ENCODE measurements at regions not wholly inside any gene's neighbourhood (a gene's known extent, or its start where the extent isn't known, plus 50 kb on each side); places are given as distances from the start of the nearest gene placed in this dataset.

GRCh38 chr3:87977765-87978164 is 81.0 kb downstream of the CGGBP1 start:
- no peaks in the 10 kb centered on the region for H3K79me2 ChIP-seq (ENCODE audit: insufficient read depth, low read length)
- no peak for TF ChIP-seq CTCF (IDR thresholded peaks at IDR 0.05; ENCODE audit: extremely low read depth, low read depth, low read length)
- no peak overlapping the region for H3K4me2 ChIP-seq (ENCODE audit: insufficient read depth, low read length)
- H3K4me3 ChIP-seq (ENCODE audit: insufficient read depth, low read length): no peak overlapping the region
- no peaks in the 10 kb centered on the region for H3K27me3 ChIP-seq (ENCODE audit: insufficient read depth, low read length)
- DNase-seq (ENCODE audit: insufficient read length, low spot score, missing footprints): no peak
- no peak overlapping the region for H3K27ac ChIP-seq (ENCODE audit: low read depth, low read length)
- no peak overlapping the region for H2AFZ ChIP-seq (ENCODE audit: low read length)
- no peaks in the 10 kb centered on the region for H3K4me1 ChIP-seq (ENCODE audit: insufficient read depth, low read length)
- no peaks in the 10 kb centered on the region for H3K36me3 ChIP-seq (ENCODE audit: insufficient read depth, low read length)
- no peaks in the 10 kb centered on the region for H4K20me1 ChIP-seq (ENCODE audit: insufficient read depth, low read length)
- H3K9me3 ChIP-seq (ENCODE audit: low read depth, low read length): no peaks in the 10 kb centered on the region

GRCh38 chr3:87975716-87976115 is 83.1 kb downstream of the CGGBP1 start:
- TF ChIP-seq CTCF (IDR thresholded peaks at IDR 0.05; ENCODE audit: extremely low read depth, low read depth, low read length): no peak
- Histone ChIP-seq H3K4me1 (ENCODE audit: insufficient read depth, low read length) (no peaks in the 10 kb centered on the region), H3K27me3 (ENCODE audit: insufficient read depth, low read length) (no peaks in the 10 kb centered on the region), H3K79me2 (ENCODE audit: insufficient read depth, low read length) (no peaks in the 10 kb centered on the region), H3K4me3 (ENCODE audit: insufficient read depth, low read length) (no peak overlapping the region), H3K4me2 (ENCODE audit: insufficient read depth, low read length) (no peak overlapping the region), H2AFZ (ENCODE audit: low read length) (no peak overlapping the region), H3K36me3 (ENCODE audit: insufficient read depth, low read length) (no peaks in the 10 kb centered on the region), H4K20me1 (ENCODE audit: insufficient read depth, low read length) (no peaks in the 10 kb centered on the region), H3K9me3 (ENCODE audit: low read depth, low read length) (no peaks in the 10 kb centered on the region), H3K27ac (ENCODE audit: low read depth, low read length) (no peak overlapping the region)
- no peak for DNase-seq (ENCODE audit: insufficient read length, low spot score, missing footprints)

- Histone ChIP-seq H3K4me1 (ENCODE audit: insufficient read depth, low read length) (no peaks in the 10 kb centered on the region), H3K27ac (ENCODE audit: low read depth, low read length) (no peak overlapping the region), H3K27me3 (ENCODE audit: insufficient read depth, low read length) (no peaks in the 10 kb centered on the region), H4K20me1 (ENCODE audit: insufficient read depth, low read length) (no peaks in the 10 kb centered on the region), H3K9me3 (ENCODE audit: low read depth, low read length) (no peaks in the 10 kb centered on the region), H2AFZ (ENCODE audit: low read length) (no peak overlapping the region), H3K4me3 (ENCODE audit: insufficient read depth, low read length) (no peak overlapping the region), H3K79me2 (ENCODE audit: insufficient read depth, low read length) (no peaks in the 10 kb centered on the region), H3K36me3 (ENCODE audit: insufficient read depth, low read length) (no peaks in the 10 kb centered on the region), H3K4me2 (ENCODE audit: insufficient read depth, low read length) (no peak overlapping the region)
- no peak for TF ChIP-seq CTCF (IDR thresholded peaks at IDR 0.05; ENCODE audit: extremely low read depth, low read depth, low read length)
- no peak for DNase-seq (ENCODE audit: insufficient read length, low spot score, missing footprints)
Observed at GRCh38 chr3:87973906-87974305, 84.9 kb downstream of the CGGBP1 start.

GRCh38 chr3:87969620-87970019 is 89.2 kb downstream of the CGGBP1 start:
- H3K9me3 ChIP-seq (ENCODE audit: low read depth, low read length): no peaks in the 10 kb centered on the region

More at GRCh38 chr3:87969620-87970019, 89.2 kb downstream of the CGGBP1 start:
- no peaks in the 10 kb centered on the region for H3K27me3 ChIP-seq (ENCODE audit: insufficient read depth, low read length)
- H3K4me3 ChIP-seq (ENCODE audit: insufficient read depth, low read length): no peak overlapping the region
- no peaks in the 10 kb centered on the region for H3K79me2 ChIP-seq (ENCODE audit: insufficient read depth, low read length)
- H4K20me1 ChIP-seq (ENCODE audit: insufficient read depth, low read length): no peaks in the 10 kb centered on the region
- DNase-seq (ENCODE audit: insufficient read length, low spot score, missing footprints): no peak
- no peak for TF ChIP-seq CTCF (IDR thresholded peaks at IDR 0.05; ENCODE audit: extremely low read depth, low read depth, low read length)
- no peaks in the 10 kb centered on the region for H3K4me1 ChIP-seq (ENCODE audit: insufficient read depth, low read length)
- no peaks in the 10 kb centered on the region for H3K36me3 ChIP-seq (ENCODE audit: insufficient read depth, low read length)
- H2AFZ ChIP-seq (ENCODE audit: low read length): no peak overlapping the region
- no peak overlapping the region for H3K4me2 ChIP-seq (ENCODE audit: insufficient read depth, low read length)
- H3K27ac ChIP-seq (ENCODE audit: low read depth, low read length): no peak overlapping the region

Measured in osteoblast (primary cell).